C4-2B (cell line): ENCODE measurements at regions not wholly inside any gene's neighbourhood (a gene's known extent, or its start where the extent isn't known, plus 50 kb on each side); places are given as distances from the start of the nearest gene placed in this dataset.

ENCODE experiments used
- ZFX ChIP-seq: fragments of 450-650 bp; IDR thresholded peaks from 2 replicates; pipeline ENCODE4 v1.6.1; 2017
- TF ChIP-seq, protein P1 (sequence below): fragments of 450-650 bp; conservative IDR thresholded peaks from 2 replicates; pipeline ENCODE4 v1.5.1; 2017; ENCODE audit warnings: mild to moderate bottlenecking

DNA sequence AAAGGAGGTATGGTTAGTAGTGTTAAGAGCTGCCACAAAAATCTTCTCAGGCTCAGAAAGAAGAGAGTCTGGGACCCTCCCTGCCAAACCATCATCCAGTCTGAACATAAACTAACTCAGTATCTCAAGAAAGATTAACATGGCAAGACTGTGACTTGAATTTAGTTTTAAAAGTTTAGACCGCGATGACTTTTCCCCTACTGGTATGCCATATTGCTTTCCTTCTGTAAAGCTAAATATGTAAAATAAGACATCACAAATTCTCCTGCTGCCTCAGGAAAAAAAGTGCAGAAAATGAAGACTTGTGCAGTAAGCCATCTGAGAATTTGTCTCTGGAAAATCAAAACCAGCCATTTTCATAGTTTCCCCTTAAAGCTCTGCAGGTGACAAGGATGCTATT lies 85.2 kb upstream of the STARD4 start:
- TF ChIP-seq, protein P1, sequence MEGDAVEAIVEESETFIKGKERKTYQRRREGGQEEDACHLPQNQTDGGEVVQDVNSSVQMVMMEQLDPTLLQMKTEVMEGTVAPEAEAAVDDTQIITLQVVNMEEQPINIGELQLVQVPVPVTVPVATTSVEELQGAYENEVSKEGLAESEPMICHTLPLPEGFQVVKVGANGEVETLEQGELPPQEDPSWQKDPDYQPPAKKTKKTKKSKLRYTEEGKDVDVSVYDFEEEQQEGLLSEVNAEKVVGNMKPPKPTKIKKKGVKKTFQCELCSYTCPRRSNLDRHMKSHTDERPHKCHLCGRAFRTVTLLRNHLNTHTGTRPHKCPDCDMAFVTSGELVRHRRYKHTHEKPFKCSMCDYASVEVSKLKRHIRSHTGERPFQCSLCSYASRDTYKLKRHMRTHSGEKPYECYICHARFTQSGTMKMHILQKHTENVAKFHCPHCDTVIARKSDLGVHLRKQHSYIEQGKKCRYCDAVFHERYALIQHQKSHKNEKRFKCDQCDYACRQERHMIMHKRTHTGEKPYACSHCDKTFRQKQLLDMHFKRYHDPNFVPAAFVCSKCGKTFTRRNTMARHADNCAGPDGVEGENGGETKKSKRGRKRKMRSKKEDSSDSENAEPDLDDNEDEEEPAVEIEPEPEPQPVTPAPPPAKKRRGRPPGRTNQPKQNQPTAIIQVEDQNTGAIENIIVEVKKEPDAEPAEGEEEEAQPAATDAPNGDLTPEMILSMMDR, result no peak
- TF ChIP-seq ZFX, result no peak
